Omental fat pad (tissue), 3 donors: ENCODE measurements at regions not wholly inside any gene's neighbourhood (a gene's known extent, or its start where the extent isn't known, plus 50 kb on each side); places are given as distances from the start of the nearest gene placed in this dataset.
"Not testable (repeated sequence)": the region's sequence is repeated elsewhere in the genome, so short reads cannot be mapped to it uniquely, and the experiment has no call there.

Experiments used
- ATAC-seq: fragments of 150-250 bp; one replicate; pipeline ENCODE4 v1.9.1; 2016; ENCODE audit warnings: mild to moderate bottlenecking, moderate library complexity; ENCODE audit not compliant: low FRiP score
- DNase-seq: peaks from one replicate; pipeline ENCODE4 v3.0.0-alpha.2; 2019; ENCODE audit warnings: low spot score
- TF ChIP-seq, protein P1 (sequence below), 3 donors: fragments of 450-650 bp; IDR thresholded peaks; one replicate each; pipeline ENCODE4 v1.5.1; 2016 to 2017; ENCODE audit warnings: antibody characterized with exemption in 3 of 3, mild to moderate bottlenecking in 3 of 3, moderate library complexity in 2 of 3

- DNase-seq, ATAC-seq: not testable (repeated sequence)
Measured at GRCh38 chr1:228611707-228612106, 123.6 kb upstream of the RHOU start.

DNA sequence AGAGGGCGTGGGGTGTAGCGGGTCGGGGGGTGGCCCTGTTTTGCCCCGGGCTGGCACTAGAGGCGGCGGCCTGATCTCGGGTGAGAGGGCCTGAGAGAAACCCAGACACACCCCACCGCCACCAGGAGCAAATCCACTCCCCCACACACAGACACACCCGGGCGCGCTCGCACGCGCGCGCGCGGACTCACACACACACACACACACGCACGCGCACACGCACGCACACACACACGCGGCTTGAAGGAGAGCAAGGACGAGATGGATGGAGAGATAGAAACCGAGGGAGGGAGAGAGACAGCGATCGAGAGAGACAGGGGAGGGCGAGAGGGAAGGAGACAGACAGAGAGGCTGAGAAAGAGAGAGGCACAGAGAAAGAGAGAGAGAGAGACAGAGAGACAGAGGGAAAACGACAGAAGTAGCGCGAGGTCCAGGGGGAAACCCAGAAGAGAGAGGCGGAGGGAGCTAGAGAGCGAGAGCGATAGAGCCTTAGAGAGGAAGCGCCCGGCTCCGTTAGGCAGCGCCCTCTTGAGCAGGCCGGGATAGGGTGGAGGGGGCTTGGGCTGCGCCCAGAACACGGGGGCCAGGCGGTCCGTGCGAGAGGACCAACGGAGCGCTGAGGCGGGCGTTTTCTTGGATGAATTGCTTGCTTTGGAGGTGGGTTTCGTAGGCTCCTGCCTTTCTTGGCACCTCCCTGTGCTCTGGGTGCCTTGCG lies 113.1 kb upstream of the RHOU start:
- not testable (repeated sequence) for DNase-seq, ATAC-seq

DNA sequence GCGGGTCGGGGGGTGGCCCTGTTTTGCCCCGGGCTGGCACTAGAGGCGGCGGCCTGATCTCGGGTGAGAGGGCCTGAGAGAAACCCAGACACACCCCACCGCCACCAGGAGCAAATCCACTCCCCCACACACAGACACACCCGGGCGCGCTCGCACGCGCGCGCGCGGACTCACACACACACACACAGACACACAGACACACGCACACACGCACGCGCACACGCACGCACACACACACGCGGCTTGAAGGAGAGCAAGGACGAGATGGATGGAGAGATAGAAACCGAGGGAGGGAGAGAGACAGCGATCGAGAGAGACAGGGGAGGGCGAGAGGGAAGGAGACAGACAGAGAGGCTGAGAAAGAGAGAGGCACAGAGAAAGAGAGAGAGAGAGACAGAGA lies 108.8 kb upstream of the RHOU start:
- not testable (repeated sequence) for DNase-seq, ATAC-seq

DNA sequence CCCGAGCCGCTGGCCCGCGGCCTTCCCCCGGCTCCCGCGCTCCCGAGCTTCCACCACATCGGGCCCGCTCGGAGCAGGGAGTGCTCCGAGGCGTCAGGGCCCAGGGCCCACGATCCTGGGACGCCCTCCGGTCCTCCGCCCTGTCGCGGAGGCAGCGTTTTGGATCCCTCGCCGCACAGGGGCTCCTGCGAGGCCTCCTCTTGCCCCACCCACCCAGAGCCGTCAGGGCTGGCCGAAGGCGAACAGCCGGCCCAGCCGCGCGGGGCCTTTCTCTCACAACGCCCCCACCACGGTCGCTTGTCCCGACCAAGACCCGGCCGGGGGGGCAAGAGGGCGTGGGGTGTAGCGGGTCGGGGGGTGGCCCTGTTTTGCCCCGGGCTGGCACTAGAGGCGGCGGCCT lies 102.4 kb upstream of the RHOU start:
- not testable (repeated sequence) for DNase-seq, ATAC-seq

GRCh38 chr1:228635304-228635703 lies 100.0 kb upstream of the RHOU start:
- ATAC-seq, DNase-seq: not testable (repeated sequence)

DNA sequence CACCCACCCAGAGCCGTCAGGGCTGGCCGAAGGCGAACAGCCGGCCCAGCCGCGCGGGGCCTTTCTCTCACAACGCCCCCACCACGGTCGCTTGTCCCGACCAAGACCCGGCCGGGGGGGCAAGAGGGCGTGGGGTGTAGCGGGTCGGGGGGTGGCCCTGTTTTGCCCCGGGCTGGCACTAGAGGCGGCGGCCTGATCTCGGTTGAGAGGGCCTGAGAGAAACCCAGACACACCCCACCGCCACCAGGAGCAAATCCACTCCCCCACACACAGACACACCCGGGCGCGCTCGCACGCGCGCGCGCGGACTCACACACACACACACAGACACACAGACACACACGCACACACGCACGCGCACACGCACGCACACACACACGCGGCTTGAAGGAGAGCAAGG lies 97.8 kb upstream of the RHOU start:
- not testable (repeated sequence) for ATAC-seq, DNase-seq

- ATAC-seq: peak; percentile 69
- TF ChIP-seq, protein P1, sequence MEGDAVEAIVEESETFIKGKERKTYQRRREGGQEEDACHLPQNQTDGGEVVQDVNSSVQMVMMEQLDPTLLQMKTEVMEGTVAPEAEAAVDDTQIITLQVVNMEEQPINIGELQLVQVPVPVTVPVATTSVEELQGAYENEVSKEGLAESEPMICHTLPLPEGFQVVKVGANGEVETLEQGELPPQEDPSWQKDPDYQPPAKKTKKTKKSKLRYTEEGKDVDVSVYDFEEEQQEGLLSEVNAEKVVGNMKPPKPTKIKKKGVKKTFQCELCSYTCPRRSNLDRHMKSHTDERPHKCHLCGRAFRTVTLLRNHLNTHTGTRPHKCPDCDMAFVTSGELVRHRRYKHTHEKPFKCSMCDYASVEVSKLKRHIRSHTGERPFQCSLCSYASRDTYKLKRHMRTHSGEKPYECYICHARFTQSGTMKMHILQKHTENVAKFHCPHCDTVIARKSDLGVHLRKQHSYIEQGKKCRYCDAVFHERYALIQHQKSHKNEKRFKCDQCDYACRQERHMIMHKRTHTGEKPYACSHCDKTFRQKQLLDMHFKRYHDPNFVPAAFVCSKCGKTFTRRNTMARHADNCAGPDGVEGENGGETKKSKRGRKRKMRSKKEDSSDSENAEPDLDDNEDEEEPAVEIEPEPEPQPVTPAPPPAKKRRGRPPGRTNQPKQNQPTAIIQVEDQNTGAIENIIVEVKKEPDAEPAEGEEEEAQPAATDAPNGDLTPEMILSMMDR (IDR thresholded peaks at IDR 0.05): no peak
- DNase-seq: no peak
Measured at GRCh38 chr1:228646717-228647522, 88.4 kb upstream of the RHOU start.

DNA sequence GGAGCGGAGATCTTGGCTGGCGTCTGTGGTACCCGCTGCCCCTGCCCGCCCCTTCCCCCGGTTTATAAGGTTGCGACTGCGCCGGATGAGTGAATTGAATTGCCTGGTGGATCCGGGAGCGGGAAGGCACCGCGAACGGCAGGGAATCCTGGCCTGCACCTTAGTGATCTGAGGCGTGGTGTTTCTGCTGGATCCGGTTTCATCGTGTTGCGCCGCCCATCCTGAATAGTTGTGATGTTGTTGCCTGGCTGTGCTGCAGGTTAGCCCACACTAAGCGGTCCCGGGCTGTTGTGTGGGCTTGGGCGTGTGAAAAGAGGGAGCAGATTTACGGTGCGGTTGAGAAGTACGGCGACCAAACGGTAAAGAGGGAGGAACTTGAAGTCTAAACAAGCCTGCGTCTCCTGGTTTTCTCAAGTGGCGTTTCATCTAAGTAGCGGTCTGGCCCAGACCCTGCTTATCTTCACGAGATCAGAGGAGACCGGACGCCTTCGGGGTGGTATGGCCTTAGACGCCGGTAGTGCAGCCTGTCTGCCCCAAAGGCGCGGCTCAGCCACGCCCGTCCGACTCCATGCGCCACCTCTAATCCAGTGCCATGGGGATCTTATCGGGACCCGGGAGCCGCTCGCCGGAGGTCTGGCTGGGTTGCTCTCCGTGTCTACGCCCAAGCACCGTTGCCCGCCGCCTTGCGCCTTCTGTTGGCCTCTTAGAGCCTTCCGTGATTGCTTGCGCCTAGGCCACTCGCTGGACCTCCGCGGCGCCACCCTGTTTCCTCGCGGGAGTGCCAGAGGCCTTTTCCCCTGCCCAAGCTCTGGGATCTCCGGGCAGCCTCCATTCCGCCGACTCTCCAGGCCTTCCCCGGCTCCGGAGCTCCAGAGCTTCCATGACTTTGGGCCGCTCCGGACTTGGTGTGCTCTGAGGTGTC lies 87.5 kb upstream of the RHOU start:
- TF ChIP-seq, protein P1 (IDR thresholded peaks at IDR 0.05): no peak
- peak; percentile 81 for ATAC-seq
- DNase-seq: no peak

GRCh38 chr1:228648647-228649383 lies 86.5 kb upstream of the RHOU start:
- TF ChIP-seq, protein P1 (IDR thresholded peaks at IDR 0.05): no peak
- DNase-seq (no peak), ATAC-seq (no peak)
